HepG2 (cell line): ENCODE measurements at regions not wholly inside any gene's neighbourhood (a gene's known extent, or its start where the extent isn't known, plus 50 kb on each side); places are given as distances from the start of the nearest gene placed in this dataset.
"Not testable (repeated sequence)": the region's sequence is repeated elsewhere in the genome, so short reads cannot be mapped to it uniquely, and the experiment has no call there.

Source experiments
- ATAC-seq: fragments of 200-7000 bp; cut with Tn5 transposase; 3 replicates; pipeline ENCODE4 v1.9.1; 2020; ENCODE audit warnings: mild to moderate bottlenecking, moderate library complexity
- BruUV-seq: library from RNA; stranded (reverse); fragments of 400-500 nt; replicated peaks from 2 replicates; lab custom pipeline; 2021; lab: Mats Ljungman, UMichigan
- CTCF ChIA-PET: fragments of 300-600 bp; formaldehyde crosslinking; extraction: SDS; loops from one replicate; lab custom pipeline; 2021; ENCODE audit warnings: low total read pairs, inconsistent platforms, low intra/inter-chr PET ratio; lab: Yijun Ruan, JAX
- POLR2A ChIA-PET: fragments of 350-600 bp; sonication (Branson Sonifier 250); formaldehyde crosslinking; loops from one replicate; lab custom pipeline; 2020; ENCODE audit warnings: antibody characterized with exemption, inconsistent platforms; lab: Yijun Ruan, JAX
- DNase-seq: peaks from one replicate; pipeline ENCODE4 v3.0.0-alpha.2; 2015; ENCODE audit warnings: low spot score
- FAIRE-seq: peaks from 3 replicates; lab custom pipeline; 2011; peaks lifted over from hg19 to GRCh38; lab: Jason Lieb, UNC
- H2AFZ ChIP-seq: one replicate; pipeline ENCODE4 v1.6.1; 2011; ENCODE audit warnings: low read length, inconsistent platforms
- H3K27ac ChIP-seq: fragments of 300-600 bp; 3 replicates; pipeline ENCODE4 v1.8.0; 2011; ENCODE audit warnings: mixed run types, mild to moderate bottlenecking, mixed read lengths, low read length, inconsistent platforms; ENCODE audit not compliant: insufficient read depth; ENCODE audit errors: extremely low read length
- H3K27me3 ChIP-seq, 2 experiments: fragments of 200-600 bp in 1 of 2; 2 replicates in 1 of 2; 3 replicates in 1 of 2; pipeline versions ENCODE4 v1.6.0 to v1.8.0; 2011; ENCODE audit warnings: low read length in 2 of 2, mild to moderate bottlenecking in 2 of 2, moderate library complexity in 2 of 2, inconsistent platforms in 1 of 2; ENCODE audit not compliant: insufficient read depth in 2 of 2, control insufficient read depth in 1 of 2
- H3K36me3 ChIP-seq, 2 experiments: fragments of 200-600 bp in 1 of 2; replicated peaks in 1 of 2; 2 replicates in 1 of 2; 3 replicates in 1 of 2; pipeline versions ENCODE4 v1.5.1 to v1.8.0; 2011; ENCODE audit warnings: low read length in 2 of 2, inconsistent platforms in 1 of 2; ENCODE audit not compliant: insufficient read depth in 2 of 2, control insufficient read depth in 1 of 2
- H3K4me1 ChIP-seq: 2 replicates; pipeline ENCODE4 v1.5.1; 2012; ENCODE audit warnings: low read length, inconsistent platforms; ENCODE audit not compliant: insufficient read depth
- H3K4me2 ChIP-seq: 2 replicates; pipeline ENCODE4 v1.6.0; 2011; ENCODE audit warnings: low read depth, low read length, inconsistent platforms
- H3K4me3 ChIP-seq, 3 experiments: fragments of 200-600 bp in 1 of 3; sonication (generic), shearing (Covaris generic) in 1 of 3; replicated peaks in 1 of 3; 2 replicates each; pipeline ENCODE4 v1.5.1; 2011 to 2016; ENCODE audit warnings: low read length in 3 of 3, inconsistent platforms in 2 of 3, low read depth in 2 of 3, mild to moderate bottlenecking in 2 of 3, control low read depth in 1 of 3, mixed read lengths in 1 of 3; ENCODE audit not compliant: insufficient read depth in 1 of 3
- H3K79me2 ChIP-seq: one replicate; pipeline ENCODE4 v1.6.1; 2011; ENCODE audit warnings: low read length, inconsistent platforms; ENCODE audit not compliant: insufficient read depth
- H3K9ac ChIP-seq: 2 replicates; pipeline ENCODE4 v1.6.0; 2011; ENCODE audit warnings: mild to moderate bottlenecking, low read depth, low read length, inconsistent platforms; ENCODE audit not compliant: insufficient read depth
- H3K9me3 ChIP-seq: 2 replicates; pipeline ENCODE4 v1.5.1; 2012; ENCODE audit warnings: mild to moderate bottlenecking, low read length
- H4K20me1 ChIP-seq: 2 replicates; pipeline ENCODE4 v1.6.0; 2011; ENCODE audit warnings: inconsistent platforms, mild to moderate bottlenecking, low read length, moderate library complexity; ENCODE audit not compliant: insufficient read depth
- FOSL1 ChIP-seq: sonication (generic); formaldehyde crosslinking; IDR thresholded peaks from 2 replicates; pipeline ENCODE4 v1.9.0; 2021; ENCODE audit warnings: missing genetic modification reagents, borderline replicate concordance
- KAT8 ChIP-seq: IDR thresholded peaks from 2 replicates; pipeline ENCODE4 v1.6.1; 2016; ENCODE audit warnings: missing genetic modification reagents, missing compliant biosample characterization
- MAFF ChIP-seq: IDR thresholded peaks from 2 replicates; pipeline ENCODE4 v1.6.1; 2011; ENCODE audit warnings: low read depth, low read length, improper control_type of control experiment
- MAFG ChIP-seq: sonication (generic); formaldehyde crosslinking; IDR thresholded peaks from 2 replicates; pipeline ENCODE4 v1.5.1; 2020; ENCODE audit warnings: mild to moderate bottlenecking, missing genetic modification reagents
- MAFK ChIP-seq, 2 experiments: IDR thresholded peaks in 1 of 2; conservative IDR thresholded peaks in 1 of 2; 2 replicates each; pipeline ENCODE4 v1.6.1; 2011; ENCODE audit warnings: improper control_type of control experiment in 2 of 2, low read length in 2 of 2
- REST ChIP-seq, 2 experiments: IDR thresholded peaks; 2 replicates each; pipeline ENCODE4 v1.6.1; 2011 to 2012; ENCODE audit warnings: low read length in 2 of 2, borderline replicate concordance in 1 of 2, low read depth in 1 of 2, mild to moderate bottlenecking in 1 of 2, moderate library complexity in 1 of 2
- ZNF350 ChIP-seq: sonication (generic); formaldehyde crosslinking; IDR thresholded peaks from 2 replicates; pipeline ENCODE4 v1.4.0; 2020; ENCODE audit warnings: mild to moderate bottlenecking, low read depth, missing genetic modification reagents, borderline replicate concordance
- ZNF562 ChIP-seq: sonication (generic); formaldehyde crosslinking; IDR thresholded peaks from 2 replicates; pipeline ENCODE4 v1.8.0; 2022; ENCODE audit warnings: missing genetic modification reagents, borderline replicate concordance
- ZNF761 ChIP-seq: sonication (generic); formaldehyde crosslinking; conservative IDR thresholded peaks from 2 replicates; pipeline ENCODE4 v1.4.0; 2020; ENCODE audit warnings: mild to moderate bottlenecking, missing genetic modification reagents
- WGBS: methylation state at CpG from one replicate; pipeline ENCODE4 v1.1.6; 2017; ENCODE audit warnings: low lambda C conversion rate; 5-methylcytosine and 5-hydroxymethylcytosine counted together
- in situ Hi-C: cut with HindIII; loops from 2 replicates; pipeline ENCODE4 v1.10.0; 2017; ENCODE audit warnings: low pct_unique_long_range_greater_than_20kb; ENCODE audit not compliant: extremely low pct_ligation_motif_present
- intact Hi-C: fragments of 100-400 bp; cut with micrococcal nuclease; formaldehyde crosslinking; loops from one replicate; pipeline ENCODE4 v1.10.0; 2022; ENCODE audit not compliant: unreplicated experiment
- TF ChIP-seq, protein P1 (sequence below): sonication (generic); formaldehyde crosslinking; IDR thresholded peaks from 2 replicates; pipeline ENCODE4 v1.4.0; 2020; ENCODE audit warnings: missing genetic modification reagents, low read depth, mild to moderate bottlenecking, borderline replicate concordance
- TF ChIP-seq, protein P2 (sequence below): sonication (generic); formaldehyde crosslinking; conservative IDR thresholded peaks from 2 replicates; pipeline ENCODE4 v1.4.0; 2020; ENCODE audit warnings: missing genetic modification reagents

DNA sequence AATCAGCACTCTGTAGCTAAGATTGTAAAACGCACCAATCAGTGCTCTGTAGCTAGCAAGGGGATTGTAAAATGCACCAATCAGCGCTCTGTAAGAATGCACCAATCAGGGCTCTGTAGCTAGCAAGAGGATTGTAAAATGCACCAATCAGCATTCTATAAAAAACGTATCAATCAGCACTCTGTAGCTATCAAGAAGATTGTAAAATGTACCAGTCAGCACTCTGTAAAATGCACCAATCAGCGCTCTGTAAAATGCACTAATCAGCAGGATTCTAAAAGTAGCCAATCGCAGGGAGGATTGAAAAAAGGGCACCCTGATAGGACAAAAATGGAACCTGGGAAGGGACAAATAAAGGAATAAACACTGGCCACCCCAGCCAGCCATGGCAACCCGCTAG lies 278.7 kb upstream of the ECI2 start:
- BruUV-seq, FAIRE-seq, H2AFZ ChIP-seq, H3K4me2 ChIP-seq, H3K9ac ChIP-seq, H3K36me3 ChIP-seq, ATAC-seq, CTCF ChIA-PET, H3K9me3 ChIP-seq, DNase-seq, H3K4me3 ChIP-seq, H3K79me2 ChIP-seq, intact Hi-C loops, H3K27ac ChIP-seq, POLR2A ChIA-PET, H3K4me1 ChIP-seq, H4K20me1 ChIP-seq, in situ Hi-C loops: not testable (repeated sequence)
- H3K27me3 ChIP-seq: peaks cover 0 to 12% of the 10 kb centered on the region in 2 experiments; a peak in 1 of 5 replicates
- 0% methylated on average over 5 of the region's 6 CpGs for WGBS
- TF ChIP-seq MAFK (conservative IDR thresholded peaks at IDR 0.05 in 1 of 2, IDR thresholded peaks at IDR 0.05 in 1 of 2; ENCODE audit: low read length in 2 of 2) (peak; percentile 63 to 71; a peak in 3 of 4 replicates), MAFF (peak; percentile 66)

DNA sequence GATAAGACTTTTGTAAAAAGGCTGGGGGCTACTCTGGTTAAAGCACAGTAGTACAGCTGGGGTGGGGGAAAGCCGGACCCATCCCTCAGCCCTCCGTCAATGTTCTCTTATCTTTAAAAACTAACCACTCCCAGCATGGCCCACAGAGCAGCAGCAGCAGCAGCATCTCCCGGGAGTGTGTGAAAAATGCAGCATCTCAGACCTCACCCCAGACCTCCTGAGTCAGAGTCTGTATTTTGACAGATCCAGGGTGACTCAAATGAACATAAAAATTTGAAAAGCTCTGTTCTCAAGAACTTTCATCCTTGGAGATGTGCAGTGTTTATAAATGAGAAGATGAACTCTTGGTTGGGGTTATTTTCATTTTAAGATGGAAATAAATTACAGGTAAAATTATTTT lies 277.7 kb upstream of the ECI2 start:
- no peak for FAIRE-seq
- CTCF ChIA-PET: no interaction called here
- TF ChIP-seq ZNF350 (no peak), ZNF562 (CRISPR knock-in tag) (no peak), FOSL1 (CRISPR knock-in tag) (no peak), KAT8 (CRISPR knock-in tag) (no peak), REST (IDR thresholded peaks at IDR 0.05; ENCODE audit: borderline replicate concordance in 1 of 2, low read depth in 1 of 2, low read length in 2 of 2) (no peak), ZNF761 (CRISPR knock-in tag) (no peak), MAFG (CRISPR knock-in tag) (no peak)
- TF ChIP-seq, protein P1, sequence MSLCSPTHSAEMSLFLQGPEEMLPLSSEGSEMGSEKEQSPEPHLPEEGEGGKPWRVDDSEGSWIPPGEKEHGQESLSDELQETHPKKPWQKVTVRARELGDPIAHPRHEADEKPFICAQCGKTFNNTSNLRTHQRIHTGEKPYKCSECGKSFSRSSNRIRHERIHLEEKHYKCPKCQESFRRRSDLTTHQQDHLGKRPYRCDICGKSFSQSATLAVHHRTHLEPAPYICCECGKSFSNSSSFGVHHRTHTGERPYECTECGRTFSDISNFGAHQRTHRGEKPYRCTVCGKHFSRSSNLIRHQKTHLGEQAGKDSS (CRISPR knock-in tag): no peak
- TF ChIP-seq, protein P2, sequence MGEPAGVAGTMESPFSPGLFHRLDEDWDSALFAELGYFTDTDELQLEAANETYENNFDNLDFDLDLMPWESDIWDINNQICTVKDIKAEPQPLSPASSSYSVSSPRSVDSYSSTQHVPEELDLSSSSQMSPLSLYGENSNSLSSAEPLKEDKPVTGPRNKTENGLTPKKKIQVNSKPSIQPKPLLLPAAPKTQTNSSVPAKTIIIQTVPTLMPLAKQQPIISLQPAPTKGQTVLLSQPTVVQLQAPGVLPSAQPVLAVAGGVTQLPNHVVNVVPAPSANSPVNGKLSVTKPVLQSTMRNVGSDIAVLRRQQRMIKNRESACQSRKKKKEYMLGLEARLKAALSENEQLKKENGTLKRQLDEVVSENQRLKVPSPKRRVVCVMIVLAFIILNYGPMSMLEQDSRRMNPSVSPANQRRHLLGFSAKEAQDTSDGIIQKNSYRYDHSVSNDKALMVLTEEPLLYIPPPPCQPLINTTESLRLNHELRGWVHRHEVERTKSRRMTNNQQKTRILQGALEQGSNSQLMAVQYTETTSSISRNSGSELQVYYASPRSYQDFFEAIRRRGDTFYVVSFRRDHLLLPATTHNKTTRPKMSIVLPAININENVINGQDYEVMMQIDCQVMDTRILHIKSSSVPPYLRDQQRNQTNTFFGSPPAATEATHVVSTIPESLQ (CRISPR knock-in tag): no peak

More for the DNA sequence above, 277.7 kb upstream of the ECI2 start:
- Histone ChIP-seq H3K9me3 (no peaks in the 10 kb centered on the region), H4K20me1 (no peaks in the 10 kb centered on the region), H3K4me2 (no peak overlapping the region), H3K9ac (no peak overlapping the region), H3K27me3 (peaks cover 0 to 12% of the 10 kb centered on the region in 2 experiments; a peak in 1 of 5 replicates), H3K79me2 (no peaks in the 10 kb centered on the region), H3K4me3 (no peak overlapping the region), H3K36me3 (no peaks in the 10 kb centered on the region), H3K4me1 (no peaks in the 10 kb centered on the region), H2AFZ (no peak overlapping the region), H3K27ac (no peak overlapping the region)
- DNase-seq (no peak), ATAC-seq (no peak)
- POLR2A ChIA-PET: no interaction called here
- 20% methylated on average over 3 of the region's 3 CpGs for WGBS
- intact Hi-C loops: no loop called here
- BruUV-seq: no TSS peak
- in situ Hi-C loops: no loop called here
